Nephron (organoid): ENCODE measurements at regions not wholly inside any gene's neighbourhood (a gene's known extent, or its start where the extent isn't known, plus 50 kb on each side); places are given as distances from the start of the nearest gene placed in this dataset.

Experiments
- H3K27ac Mint-ChIP-seq, 3 experiments: 2 replicates each; pipeline ENCODE4 v1.8.0; 2020; ENCODE audit warnings: mixed read lengths in 3 of 3, mild to moderate bottlenecking in 2 of 3, moderate library complexity in 1 of 3
- H3K27me3 Mint-ChIP-seq: 2 replicates; pipeline ENCODE4 v1.8.0; 2021; ENCODE audit warnings: low read depth, mild to moderate bottlenecking, moderate library complexity, mixed read lengths
- H3K36me3 Mint-ChIP-seq: 2 replicates; pipeline ENCODE4 v1.8.0; 2020; ENCODE audit warnings: low read depth, mixed read lengths
- H3K4me1 Mint-ChIP-seq: 2 replicates; pipeline ENCODE4 v1.8.0; 2020; ENCODE audit warnings: mixed read lengths
- H3K4me3 Mint-ChIP-seq, 3 experiments: 2 replicates each; pipeline ENCODE4 v1.8.0; 2020; ENCODE audit warnings: mild to moderate bottlenecking in 3 of 3, mixed read lengths in 3 of 3, moderate library complexity in 2 of 3
- H3K9me3 Mint-ChIP-seq: 2 replicates; pipeline ENCODE4 v1.8.0; 2020; ENCODE audit warnings: mixed read lengths
- CTCF ChIP-seq, 3 experiments: fragments of 200-600 bp; sonication (generic); IDR thresholded peaks; one replicate each; pipeline ENCODE4 v1.5.0; 2021; ENCODE audit warnings: antibody characterized with exemption in 3 of 3; ENCODE audit not compliant: unreplicated experiment in 3 of 3

- Mint-ChIP-seq H3K36me3 (no peaks in the 10 kb centered on the region), H3K27me3 (no peaks in the 10 kb centered on the region), H3K4me3 (no peak overlapping the region), H3K4me1 (no peaks in the 10 kb centered on the region), H3K27ac (no peak overlapping the region), H3K9me3 (no peaks in the 10 kb centered on the region)
- TF ChIP-seq CTCF (IDR thresholded peaks at IDR 0.05; ENCODE audit: unreplicated experiment in 3 of 3): no peak
Observed at GRCh38 chr18:65260030-65260429, 490.8 kb upstream of the CDH7 start.

GRCh38 chr18:65259403-65259802, 491.4 kb upstream of the CDH7 start:
- no peaks in the 10 kb centered on the region for H3K9me3 Mint-ChIP-seq
- no peak overlapping the region for H3K4me3 Mint-ChIP-seq
- no peaks in the 10 kb centered on the region for H3K4me1 Mint-ChIP-seq
- no peaks in the 10 kb centered on the region for H3K36me3 Mint-ChIP-seq
- H3K27me3 Mint-ChIP-seq: no peaks in the 10 kb centered on the region
- TF ChIP-seq CTCF (IDR thresholded peaks at IDR 0.05; ENCODE audit: unreplicated experiment in 3 of 3): no peak
- no peak overlapping the region for H3K27ac Mint-ChIP-seq

DNA sequence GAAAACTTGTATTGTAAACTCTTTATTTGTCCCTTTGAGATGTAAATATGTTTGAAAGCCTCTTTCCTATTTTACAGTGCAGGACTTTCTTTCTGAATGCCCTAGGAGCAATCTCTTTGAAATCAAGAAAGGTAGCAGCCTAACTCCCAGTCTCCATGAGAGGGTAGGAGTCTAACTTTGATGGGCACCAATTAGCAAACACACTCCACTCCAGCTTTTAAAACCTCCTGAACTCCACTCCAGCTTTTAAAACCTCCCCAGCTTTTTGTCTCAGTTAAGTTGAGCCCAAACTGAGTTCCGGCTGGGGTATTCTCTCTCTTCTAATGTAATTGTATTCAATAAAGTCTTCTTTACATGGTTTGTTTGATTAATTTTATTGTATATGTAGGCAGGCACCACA, 493.7 kb upstream of the CDH7 start:
- no peaks in the 10 kb centered on the region for H3K27me3 Mint-ChIP-seq
- H3K4me3 Mint-ChIP-seq: no peak overlapping the region
- H3K4me1 Mint-ChIP-seq: no peaks in the 10 kb centered on the region
- no peak for TF ChIP-seq CTCF (IDR thresholded peaks at IDR 0.05; ENCODE audit: unreplicated experiment in 3 of 3)
- no peaks in the 10 kb centered on the region for H3K36me3 Mint-ChIP-seq
- no peak overlapping the region for H3K27ac Mint-ChIP-seq
- no peaks in the 10 kb centered on the region for H3K9me3 Mint-ChIP-seq

- H3K4me3 Mint-ChIP-seq: no peak overlapping the region
- H3K36me3 Mint-ChIP-seq: no peaks in the 10 kb centered on the region
- no peaks in the 10 kb centered on the region for H3K4me1 Mint-ChIP-seq
- no peak overlapping the region for H3K27ac Mint-ChIP-seq
- no peaks in the 10 kb centered on the region for H3K9me3 Mint-ChIP-seq
- no peaks in the 10 kb centered on the region for H3K27me3 Mint-ChIP-seq
- TF ChIP-seq CTCF (IDR thresholded peaks at IDR 0.05; ENCODE audit: unreplicated experiment in 3 of 3): no peak
Observed at GRCh38 chr18:65255417-65255816, 495.4 kb upstream of the CDH7 start.

DNA sequence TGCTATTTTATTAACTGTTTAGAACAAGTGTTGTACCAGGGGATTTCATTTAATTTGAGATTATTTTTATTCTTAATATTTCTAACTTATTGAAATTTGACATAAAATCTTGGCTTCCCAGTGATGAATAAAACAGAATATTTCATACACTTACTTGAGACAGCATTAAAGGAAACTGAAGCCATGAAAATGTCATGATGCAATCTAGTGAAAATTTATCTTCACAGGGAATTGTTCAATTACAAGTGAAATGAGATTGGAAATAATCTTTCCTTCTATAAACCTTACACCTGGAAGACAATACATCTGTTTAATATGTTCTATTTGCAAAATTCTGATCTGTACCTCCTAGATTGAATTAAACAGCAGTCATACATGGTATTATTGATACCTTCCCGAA, 511.0 kb upstream of the CDH7 start:
- no peak for TF ChIP-seq CTCF (IDR thresholded peaks at IDR 0.05; ENCODE audit: unreplicated experiment in 3 of 3)
- H3K4me3 Mint-ChIP-seq: no peak overlapping the region
- H3K27ac Mint-ChIP-seq: no peak overlapping the region
- H3K4me1 Mint-ChIP-seq: peaks cover 22% of the 10 kb centered on the region
- H3K36me3 Mint-ChIP-seq: no peaks in the 10 kb centered on the region
- no peaks in the 10 kb centered on the region for H3K9me3 Mint-ChIP-seq
- no peaks in the 10 kb centered on the region for H3K27me3 Mint-ChIP-seq

- Mint-ChIP-seq H3K4me1 (peaks cover 28% of the 10 kb centered on the region), H3K4me3 (peak overlapping the region in 2 of 3 experiments; percentile 52 to 55), H3K27me3 (no peaks in the 10 kb centered on the region), H3K9me3 (no peaks in the 10 kb centered on the region), H3K27ac (peak overlapping the region; percentile 53 to 91 (median 66)), H3K36me3 (no peaks in the 10 kb centered on the region)
- TF ChIP-seq CTCF (IDR thresholded peaks at IDR 0.05; ENCODE audit: unreplicated experiment in 3 of 3): no peak
Observed at GRCh38 chr18:65235966-65236624, 514.7 kb upstream of the CDH7 start.
